NCI-H1694 (cell line): ENCODE measurements at regions not wholly inside any gene's neighbourhood (a gene's known extent, or its start where the extent isn't known, plus 50 kb on each side); places are given as distances from the start of the nearest gene placed in this dataset.
"Not testable (repeated sequence)": the region's sequence is repeated elsewhere in the genome, so short reads cannot be mapped to it uniquely, and the experiment has no call there.

Experiments
- DNase-seq: peaks from one replicate; lab custom pipeline; 2025; lab: John Stamatoyannopoulos, UW

DNA sequence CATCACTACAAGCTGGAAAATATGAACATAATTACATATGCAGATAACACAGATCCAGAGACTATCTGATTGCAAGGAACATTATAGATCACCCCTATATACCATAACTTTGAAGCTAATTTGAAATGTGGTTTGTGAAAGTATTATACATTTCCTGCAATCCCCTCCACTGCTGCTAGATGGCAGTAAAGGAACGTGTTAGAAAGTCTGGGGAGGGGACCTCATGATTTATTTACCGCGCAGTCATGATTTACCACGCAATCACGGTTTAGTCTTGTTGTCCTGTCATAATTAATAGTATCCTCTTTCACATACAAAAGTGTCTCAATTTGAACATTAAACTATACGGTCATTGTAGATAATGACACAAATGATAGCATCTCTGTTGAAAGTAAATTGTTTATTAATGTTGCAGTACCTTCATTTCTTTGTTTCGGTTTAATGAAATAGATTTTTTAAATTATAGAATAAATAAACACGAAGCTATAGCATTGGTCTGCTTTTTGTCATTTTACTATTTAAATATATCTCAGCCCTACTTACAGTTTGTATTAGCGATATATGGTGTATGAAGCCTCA is 145.3 kb upstream of the PRSS1 start:
- peak; percentile 67 for DNase-seq

DNA sequence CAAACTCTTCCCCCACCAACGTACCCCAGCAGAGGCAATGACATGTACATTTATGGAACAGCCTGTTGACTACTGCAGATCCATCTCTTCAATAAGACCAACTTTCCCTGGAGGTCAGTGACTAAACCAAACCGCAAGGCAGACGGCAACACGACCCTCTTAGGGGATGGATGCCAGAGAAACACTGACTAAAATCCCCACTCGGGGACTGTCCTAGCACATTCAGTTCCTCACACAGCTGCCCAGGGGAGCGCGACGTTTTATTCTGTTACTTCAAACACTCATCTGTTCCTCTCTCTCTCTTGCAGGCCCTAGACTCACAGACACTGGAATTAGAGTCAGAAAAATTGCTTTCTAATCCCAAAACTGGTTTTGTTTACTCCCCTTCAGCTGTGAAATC is 146.5 kb upstream of the PRSS1 start:
- DNase-seq, result no peak

DNA sequence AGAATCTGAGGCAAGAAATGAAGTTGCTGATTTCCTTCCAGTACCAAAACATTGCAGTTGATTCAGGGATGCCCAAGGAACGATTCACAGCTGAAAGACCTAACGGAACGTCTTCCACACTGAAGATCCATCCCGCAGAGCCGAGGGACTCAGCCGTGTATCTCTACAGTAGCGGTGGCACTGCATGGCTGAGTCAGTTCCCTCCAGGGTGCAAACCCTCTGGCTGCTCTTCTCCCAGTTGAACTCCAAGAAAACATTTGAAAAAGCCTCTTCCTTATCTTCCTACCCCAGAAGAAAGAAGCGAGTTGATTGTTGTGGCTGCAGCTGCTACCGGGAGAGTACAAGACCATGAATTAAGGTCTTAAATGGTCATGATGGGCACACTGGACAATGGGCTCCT is 147.1 kb upstream of the PRSS1 start:
- no peak for DNase-seq

DNA sequence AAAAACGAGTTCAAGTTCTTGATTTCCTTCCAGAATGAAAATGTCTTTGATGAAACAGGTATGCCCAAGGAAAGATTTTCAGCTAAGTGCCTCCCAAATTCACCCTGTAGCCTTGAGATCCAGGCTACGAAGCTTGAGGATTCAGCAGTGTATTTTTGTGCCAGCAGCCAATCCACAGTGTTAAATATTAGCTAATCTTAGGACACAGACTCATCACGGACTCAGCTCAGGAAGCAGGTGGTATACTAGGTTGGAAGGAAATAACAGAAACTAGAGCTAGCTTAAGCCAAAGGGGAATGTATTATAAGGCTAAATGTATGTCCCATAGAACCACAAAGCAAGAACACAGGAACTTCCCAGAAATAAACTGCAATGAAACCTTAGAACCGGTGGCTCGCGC is 151.0 kb upstream of the PRSS1 start:
- DNase-seq, result no peak

DNA sequence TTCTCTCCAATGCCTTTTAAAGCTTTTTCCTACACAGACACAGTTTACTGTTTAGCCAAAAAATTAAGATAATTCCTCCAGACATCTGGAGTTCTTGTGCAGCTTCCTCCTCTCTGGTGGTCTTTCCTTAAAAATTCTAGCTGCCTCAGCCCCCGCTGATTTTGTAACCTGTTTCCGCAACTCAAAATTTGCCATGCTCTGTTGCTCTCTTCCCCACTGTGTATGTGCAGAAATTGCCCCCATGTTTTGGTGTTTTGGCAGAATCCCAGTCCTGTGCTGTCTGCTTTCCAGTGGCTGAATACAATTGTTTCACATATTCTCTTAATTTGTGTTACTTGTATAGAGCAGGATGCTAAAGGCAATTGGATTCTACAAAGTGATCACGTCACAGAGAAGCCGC is 151.7 kb upstream of the PRSS1 start:
- DNase-seq, result no peak

DNA sequence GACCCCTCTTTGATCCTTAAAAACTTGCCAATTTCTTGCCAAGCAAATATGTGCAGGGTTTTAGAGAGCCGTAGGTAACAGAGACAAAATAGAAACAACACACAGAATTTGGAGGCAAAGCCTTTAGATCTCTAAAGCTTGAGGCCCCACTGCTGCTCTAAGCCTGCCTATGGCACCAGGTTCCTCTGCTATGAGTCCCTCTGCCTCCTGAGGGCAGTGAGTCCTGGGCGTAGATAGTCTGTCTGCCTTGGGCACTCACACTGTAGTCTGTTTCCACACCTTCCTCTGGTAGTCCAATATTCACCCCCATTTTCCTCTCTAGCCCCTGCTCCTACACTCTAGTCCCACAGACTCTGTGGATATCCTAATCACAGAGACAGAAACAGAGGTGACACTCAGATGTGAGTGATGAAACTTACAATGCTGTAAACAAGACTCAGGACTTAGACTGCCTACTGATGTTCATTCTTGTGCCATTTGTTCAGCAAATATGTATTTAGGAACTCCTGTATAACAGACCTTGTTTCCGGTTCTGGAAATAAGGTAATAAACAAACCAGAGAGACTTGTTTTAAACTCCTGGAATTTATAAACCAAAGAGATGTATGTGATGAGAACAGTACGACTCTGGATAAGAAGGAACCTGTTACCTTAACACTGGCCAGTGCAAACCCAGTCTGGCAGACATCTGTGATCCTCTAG is 153.3 kb upstream of the PRSS1 start:
- no peak for DNase-seq

DNA sequence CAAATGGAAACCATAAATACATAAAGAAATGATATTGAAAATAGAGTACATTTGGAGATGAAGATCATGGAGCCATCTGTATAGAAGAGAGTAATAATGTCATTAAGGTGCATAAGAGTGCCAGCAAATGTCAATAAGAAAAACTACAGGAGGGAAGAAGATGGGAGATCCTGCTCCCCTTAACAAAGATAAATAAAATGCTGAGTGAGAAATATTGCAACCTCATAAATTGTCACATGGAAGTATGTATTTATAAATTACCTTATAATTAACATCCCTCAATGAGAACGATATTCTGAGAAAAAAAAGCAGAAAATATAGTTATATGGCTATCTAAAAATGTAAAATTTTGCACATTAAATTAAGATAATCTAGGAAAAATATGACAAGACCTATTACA is 155.2 kb upstream of the PRSS1 start:
- DNase-seq, result no peak

DNA sequence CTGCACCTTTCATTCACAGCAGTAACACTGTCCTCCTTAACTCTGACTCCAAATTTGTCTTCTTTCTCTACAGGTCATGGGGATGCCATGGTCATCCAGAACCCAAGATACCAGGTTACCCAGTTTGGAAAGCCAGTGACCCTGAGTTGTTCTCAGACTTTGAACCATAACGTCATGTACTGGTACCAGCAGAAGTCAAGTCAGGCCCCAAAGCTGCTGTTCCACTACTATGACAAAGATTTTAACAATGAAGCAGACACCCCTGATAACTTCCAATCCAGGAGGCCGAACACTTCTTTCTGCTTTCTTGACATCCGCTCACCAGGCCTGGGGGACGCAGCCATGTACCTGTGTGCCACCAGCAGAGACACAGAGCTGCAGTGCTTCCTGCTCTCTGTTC is 156.2 kb upstream of the PRSS1 start:
- no peak for DNase-seq

DNA sequence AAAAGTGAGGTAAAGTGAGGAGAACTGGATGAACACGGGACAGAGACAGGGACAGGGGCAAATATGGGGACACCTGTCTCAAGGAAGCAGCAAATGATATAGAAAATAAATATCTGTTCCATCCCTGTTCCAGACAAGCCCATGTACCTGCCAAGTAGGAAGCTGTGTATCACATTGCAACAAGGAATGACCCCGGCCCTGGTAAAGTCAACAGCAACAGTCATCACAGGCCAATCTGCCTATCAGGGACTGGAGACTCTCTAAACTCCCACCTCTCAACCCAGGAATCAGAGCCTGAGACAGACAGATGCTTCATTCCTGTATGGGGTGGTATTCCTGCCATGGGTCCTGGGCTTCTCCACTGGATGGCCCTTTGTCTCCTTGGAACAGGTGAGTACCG is 156.6 kb upstream of the PRSS1 start:
- DNase-seq, result no peak

DNA sequence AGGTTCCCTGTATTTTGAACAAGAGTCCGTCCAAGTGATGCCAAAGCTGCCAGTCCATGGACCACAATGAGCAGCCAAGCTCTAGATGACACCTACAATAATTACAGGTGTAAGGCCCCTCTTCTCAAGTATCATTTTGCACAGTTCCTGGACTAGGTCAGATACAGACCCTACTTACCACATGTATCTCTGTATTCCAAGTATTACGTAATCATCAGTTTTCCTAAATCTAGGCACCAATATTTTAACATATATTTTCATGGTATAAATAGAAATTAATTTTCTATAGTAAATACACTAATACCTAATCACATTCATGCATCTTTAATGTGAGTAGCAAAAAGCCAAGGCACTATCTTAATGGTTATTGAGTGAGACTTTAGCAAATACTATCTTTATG is 157.0 kb upstream of the PRSS1 start:
- no peak for DNase-seq

DNA sequence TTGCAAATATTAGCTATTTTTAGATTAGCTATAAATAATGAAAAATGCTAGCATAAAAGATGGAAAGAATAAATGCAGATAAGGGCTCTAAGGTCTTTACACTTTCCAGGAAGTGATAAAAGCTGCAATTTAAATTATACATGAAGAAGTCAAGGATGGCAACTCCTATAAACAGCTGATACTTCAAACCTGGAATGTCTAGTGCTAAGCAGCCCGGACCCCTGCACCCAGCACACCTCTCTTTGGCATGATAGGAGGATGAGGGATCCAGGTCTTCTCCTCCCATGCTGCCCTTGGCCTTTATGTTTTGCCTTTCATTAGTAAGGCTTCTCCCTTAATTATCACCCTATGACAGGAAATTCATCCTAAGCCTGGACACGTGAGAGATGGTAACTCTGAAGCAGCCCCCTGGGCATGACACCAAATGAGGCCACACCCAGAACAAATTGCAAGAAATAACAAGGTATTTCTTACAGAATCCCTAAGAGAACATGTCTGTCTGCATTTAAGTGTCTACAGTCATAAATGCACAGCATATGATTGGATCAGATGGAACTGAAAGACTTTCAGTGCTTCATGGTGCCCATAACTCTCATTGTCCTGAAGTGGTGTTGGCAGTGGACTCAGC is 158.3 kb upstream of the PRSS1 start:
- DNase-seq, result no peak

DNA sequence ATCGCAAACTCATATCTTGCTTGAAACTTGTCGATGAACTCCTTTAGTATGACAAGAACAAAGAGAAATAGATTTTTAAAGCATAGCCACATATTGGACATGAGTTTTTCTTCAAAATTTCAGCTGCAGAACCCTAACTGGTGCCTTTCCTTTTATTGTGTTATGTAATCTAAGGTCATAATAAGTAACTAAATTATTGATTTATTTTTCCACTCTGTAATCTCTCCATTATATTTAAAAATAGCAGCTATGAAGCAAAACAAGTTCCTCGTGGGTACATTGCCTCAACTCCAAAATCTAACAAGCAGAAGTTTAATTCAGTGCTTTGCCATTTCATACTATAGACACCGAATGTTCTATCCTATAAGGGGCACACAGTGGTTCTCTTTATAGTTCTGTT is 159.2 kb upstream of the PRSS1 start:
- DNase-seq, result no peak

DNA sequence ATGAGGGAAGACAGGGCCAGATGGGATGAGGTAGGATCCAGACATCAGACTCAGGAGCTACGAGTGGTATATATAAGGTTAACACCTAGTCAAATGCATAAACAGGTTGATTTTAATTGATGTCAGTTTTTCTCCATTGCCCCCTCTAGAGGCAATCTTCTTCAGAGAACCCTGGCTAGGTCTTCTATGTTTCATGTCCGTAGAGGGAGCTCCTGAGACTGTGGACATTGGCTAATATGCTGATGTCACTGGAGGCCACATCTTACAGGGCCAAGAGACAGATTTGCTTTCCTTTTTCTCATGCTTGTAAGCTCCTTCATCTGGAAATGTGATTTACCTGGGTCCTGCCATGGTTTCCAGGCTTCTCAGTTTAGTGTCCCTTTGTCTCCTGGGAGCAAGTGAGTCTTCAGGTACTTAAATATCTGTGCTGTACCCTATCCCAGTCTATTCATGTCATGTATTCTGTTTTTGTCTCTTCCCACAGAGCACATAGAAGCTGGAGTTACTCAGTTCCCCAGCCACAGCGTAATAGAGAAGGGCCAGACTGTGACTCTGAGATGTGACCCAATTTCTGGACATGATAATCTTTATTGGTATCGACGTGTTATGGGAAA is 161.6 kb upstream of the PRSS1 start:
- no peak for DNase-seq

DNA sequence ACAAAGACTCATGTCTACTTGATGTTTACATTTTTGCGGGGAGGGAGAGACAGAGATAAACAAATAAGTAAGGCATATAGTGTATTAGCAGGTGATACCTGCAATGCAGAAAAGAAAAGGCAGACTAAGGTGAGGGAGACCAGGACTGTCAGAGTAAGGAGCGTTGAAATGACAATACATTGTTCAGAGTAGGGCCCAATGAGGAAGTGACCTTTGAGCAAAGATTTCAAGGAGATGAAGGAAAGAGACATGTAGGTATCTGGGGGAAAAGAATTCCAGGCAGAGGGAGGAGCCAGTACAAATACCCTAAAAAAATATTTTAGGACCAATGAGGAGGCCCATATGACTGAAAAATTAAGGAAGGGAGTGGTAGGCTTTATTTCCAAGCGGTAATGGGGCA is 162.7 kb upstream of the PRSS1 start:
- DNase-seq, result no peak

DNA sequence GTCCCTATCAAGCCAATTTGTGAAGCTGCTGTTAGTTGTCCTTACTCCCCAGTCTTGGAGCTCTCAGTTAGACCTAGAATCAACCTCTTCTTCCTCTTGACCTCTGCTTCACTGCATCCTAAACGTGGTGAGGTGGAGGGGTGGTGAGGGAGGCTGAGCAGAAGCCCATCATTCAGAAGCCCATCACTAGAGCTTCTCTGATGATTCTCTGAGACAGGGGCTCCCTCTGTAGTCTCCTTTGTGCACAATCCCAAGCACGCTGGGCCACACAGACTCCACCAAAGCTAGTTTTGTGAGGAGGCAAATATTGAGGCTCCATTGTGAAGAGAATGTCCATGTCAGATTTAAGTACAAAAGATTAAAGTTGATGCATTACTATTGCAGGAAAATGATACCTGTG is 163.8 kb upstream of the PRSS1 start:
- DNase-seq, result no peak

DNA sequence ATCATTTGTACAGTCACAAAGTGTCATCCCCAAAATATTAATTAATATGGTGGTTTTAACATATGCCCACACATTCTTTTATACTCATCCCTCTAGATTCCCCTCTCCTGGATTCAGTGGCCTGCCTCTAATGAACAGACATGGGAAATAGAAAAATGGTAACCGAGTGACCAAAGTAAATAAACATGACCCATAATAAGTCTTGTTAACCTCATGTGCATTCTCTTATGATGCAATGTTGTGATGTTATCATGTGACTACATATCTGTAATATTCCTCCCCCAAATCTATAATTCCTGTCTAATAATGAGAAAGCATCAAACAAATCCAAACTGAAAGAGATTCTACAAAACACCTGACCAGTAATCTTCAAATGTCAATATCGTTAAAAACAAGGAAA is 164.5 kb upstream of the PRSS1 start:
- DNase-seq, result no peak

DNA sequence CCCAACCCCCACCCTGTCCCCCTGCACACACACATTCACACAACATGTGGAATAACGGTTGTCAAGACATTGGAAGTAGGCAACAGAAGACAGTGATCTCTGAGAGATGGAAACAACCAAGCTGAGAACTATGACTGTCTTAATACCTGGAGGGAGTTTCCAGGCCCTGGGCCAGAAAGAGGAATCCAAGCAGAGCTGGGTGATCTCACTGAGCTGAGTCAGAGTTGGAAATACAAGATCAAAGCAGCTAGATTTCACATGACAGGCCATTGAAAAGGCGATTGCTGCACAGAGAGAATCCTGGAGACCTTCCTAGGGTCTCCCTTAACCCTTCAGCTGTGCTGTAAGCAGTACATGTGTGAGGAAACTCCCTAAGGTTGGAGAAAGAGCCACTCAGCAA is 165.8 kb upstream of the PRSS1 start:
- DNase-seq, result no peak

DNA sequence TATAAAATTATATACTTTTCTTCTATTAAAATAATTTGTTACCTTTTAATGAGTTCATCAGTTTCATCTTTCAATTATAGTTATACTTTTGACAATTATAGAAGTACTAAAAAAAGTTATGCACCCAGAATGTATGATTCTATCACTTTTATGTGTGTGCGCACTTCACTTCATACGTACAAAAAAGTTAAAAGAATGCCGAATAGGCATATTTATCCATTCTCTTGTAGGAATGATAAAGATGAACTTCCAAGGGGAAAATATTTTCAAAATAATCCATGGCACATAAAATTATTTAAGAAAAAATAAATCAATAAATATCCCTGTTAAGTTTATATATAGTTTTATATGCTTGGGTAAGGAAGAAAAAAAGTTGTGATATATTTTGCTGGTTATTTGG is 166.9 kb upstream of the PRSS1 start:
- no peak for DNase-seq

DNA sequence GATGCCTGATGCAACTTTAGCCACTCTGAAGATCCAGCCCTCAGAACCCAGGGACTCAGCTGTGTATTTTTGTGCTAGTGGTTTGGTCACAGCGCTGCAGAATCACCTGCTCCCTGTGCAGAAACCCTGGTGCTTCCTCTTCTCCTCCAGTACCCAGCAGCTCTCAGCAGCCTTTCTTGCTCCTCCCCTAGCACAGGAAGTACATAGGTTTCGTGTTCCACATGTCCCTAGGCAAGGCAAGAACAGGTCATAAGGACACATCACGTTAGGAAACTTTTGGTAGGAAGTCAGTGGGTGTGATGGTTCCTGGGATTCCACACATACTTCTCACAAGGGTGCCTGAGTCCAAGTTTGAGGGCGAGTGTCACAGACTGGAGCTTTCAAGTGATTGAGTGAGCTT is 167.9 kb upstream of the PRSS1 start:
- DNase-seq, result no peak

DNA sequence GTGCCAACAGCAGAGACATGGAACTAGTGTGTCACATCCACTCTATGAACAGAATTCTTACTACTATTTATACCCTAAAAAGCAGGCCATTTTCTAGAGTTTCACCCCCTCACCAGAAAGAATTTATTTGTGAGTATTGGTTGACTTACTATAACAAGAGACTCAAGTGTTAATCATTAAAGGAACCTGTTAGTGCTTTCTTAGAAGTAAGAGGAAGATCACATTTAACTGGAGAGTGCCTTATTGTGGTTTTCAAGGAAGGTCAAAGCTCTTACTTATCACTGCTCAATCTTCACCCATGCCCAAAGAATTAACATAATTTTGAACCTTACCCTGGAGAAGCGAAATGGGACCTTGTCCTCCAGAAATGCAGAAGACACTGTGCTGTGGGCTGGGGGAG is 169.3 kb upstream of the PRSS1 start:
- no peak for DNase-seq

DNA sequence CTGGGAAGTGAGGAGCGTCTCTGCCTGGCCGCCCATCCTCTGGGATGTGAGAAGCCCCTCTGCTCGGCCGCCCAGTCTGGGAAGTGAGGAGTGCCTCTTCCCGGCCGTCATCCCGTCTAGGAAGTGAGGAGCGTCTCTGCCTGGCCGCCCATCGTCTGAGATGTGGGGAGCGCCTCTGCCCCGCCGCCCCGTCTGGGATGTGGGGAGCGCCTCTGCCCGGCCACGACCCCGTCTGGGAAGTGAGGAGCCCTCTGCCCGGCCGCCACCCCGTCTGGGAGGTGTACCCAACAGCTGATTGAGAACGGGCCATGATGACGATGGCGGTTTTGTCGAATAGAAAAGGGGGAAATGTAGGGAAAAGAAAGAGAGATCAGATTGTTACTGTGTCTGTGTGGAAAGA is 173.9 kb upstream of the PRSS1 start:
- DNase-seq, result not testable (repeated sequence)

DNA sequence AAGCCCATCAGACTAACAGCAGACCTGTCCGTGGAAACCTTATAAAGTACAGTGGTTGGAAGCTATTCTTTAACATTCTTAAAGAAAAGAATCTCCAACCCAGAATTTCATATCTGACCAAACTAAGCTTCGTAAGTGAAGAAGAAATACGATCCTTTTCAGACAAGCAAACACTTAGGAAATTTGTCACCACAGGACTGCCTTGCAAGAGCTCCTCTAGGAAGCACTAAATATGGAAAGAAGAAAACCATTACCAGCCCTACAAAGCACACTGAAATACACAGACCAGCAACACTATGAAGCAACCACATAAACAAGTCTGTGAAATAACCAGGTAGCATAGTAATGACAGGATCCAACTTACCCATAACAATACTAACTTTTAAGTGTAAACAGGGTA is 177.7 kb upstream of the PRSS1 start:
- no peak for DNase-seq

DNA sequence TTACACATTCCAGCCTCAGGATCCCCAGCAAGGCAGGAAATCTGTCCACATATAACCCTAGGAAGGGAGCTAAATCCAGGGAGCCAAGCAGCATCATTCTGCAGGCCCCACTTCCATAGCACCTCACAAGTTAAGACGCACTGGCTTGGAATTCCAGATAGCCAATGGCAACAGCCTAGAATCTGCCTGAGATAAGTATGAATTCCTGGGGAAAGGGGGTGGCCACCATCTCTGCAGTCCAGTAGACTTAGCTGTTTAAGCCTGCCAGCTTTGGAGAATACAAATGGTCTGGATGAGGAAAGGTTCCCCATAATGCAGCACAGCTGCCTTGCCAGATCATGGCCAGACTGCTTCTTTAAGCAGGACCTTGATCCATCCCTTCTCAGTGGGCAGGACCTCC is 179.4 kb upstream of the PRSS1 start:
- no peak for DNase-seq
